GM12878 (cell line): ENCODE measurements at regions not wholly inside any gene's neighbourhood (a gene's known extent, or its start where the extent isn't known, plus 50 kb on each side); places are given as distances from the start of the nearest gene placed in this dataset.

Experiments used
- ATAC-seq: fragments of 200-7000 bp; cut with Tn5 transposase; 3 replicates; pipeline ENCODE4 v1.9.1; 2020; ENCODE audit warnings: mild to moderate bottlenecking, moderate library complexity
- BruUV-seq: library from RNA; stranded (reverse); fragments of 400-500 nt; replicated peaks from 2 replicates; lab custom pipeline; 2021; lab: Mats Ljungman, UMichigan
- CTCF ChIA-PET: fragments of 300-600 bp; sonication (Branson Sonifier 250); formaldehyde crosslinking; extraction: SDS; loops from one replicate; lab custom pipeline; 2021; ENCODE audit warnings: inconsistent platforms; lab: Yijun Ruan, JAX
- POLR2A ChIA-PET: fragments of 350-600 bp; formaldehyde crosslinking; extraction: SDS; loops from one replicate; lab custom pipeline; 2021; ENCODE audit warnings: inconsistent platforms; lab: Charles Lee
- RAD21 ChIA-PET: fragments of 300-600 bp; sonication (Branson Sonifier 250); formaldehyde crosslinking; loops from one replicate; lab custom pipeline; 2023; ENCODE audit warnings: antibody characterized with exemption; ENCODE audit not compliant: unreplicated experiment; lab: Charles Lee
- SMC1A ChIA-PET: fragments of 300-600 bp; sonication (Branson Sonifier 250); formaldehyde crosslinking; loops from one replicate; lab custom pipeline; 2023; ENCODE audit not compliant: unreplicated experiment, uncharacterized antibody; lab: Charles Lee
- DNase-seq: peaks from one replicate; pipeline ENCODE4 v3.0.0-alpha.2; 2011; ENCODE audit warnings: low read depth, low spot score
- FAIRE-seq: peaks from 3 replicates; lab custom pipeline; 2011; peaks lifted over from hg19 to GRCh38; lab: Jason Lieb, UNC
- H2AFZ ChIP-seq: 2 replicates; pipeline ENCODE4 v1.6.0; 2011; ENCODE audit warnings: low read depth, low read length, control low read depth; ENCODE audit not compliant: control insufficient read depth
- H3K27ac ChIP-seq: 2 replicates; pipeline ENCODE4 v1.5.1; 2011; ENCODE audit warnings: control low read depth; ENCODE audit not compliant: control insufficient read depth, insufficient read depth
- H3K27me3 ChIP-seq, 2 experiments: replicated peaks in 1 of 2; 2 replicates each; pipeline versions ENCODE4 v1.6.0 to v1.6.1; 2011; ENCODE audit warnings: low read length in 1 of 2; ENCODE audit not compliant: control insufficient read depth in 2 of 2, insufficient read depth in 2 of 2
- H3K36me3 ChIP-seq, 2 experiments: 2 replicates each; pipeline ENCODE4 v1.5.1; 2011; ENCODE audit warnings: low read length in 1 of 2; ENCODE audit not compliant: control insufficient read depth in 2 of 2, insufficient read depth in 2 of 2
- H3K4me1 ChIP-seq: 2 replicates; pipeline ENCODE4 v1.6.1; 2011; ENCODE audit warnings: mild to moderate bottlenecking, low read length, moderate library complexity, mixed read lengths; ENCODE audit not compliant: control insufficient read depth, insufficient read depth
- H3K4me2 ChIP-seq: 2 replicates; pipeline ENCODE4 v1.6.0; 2011; ENCODE audit warnings: control low read depth; ENCODE audit not compliant: control insufficient read depth, insufficient read depth
- H3K4me3 ChIP-seq: fragments of 200-600 bp; sonication (generic); 2 replicates; pipeline ENCODE4 v1.5.1; 2016
- H3K79me2 ChIP-seq: 2 replicates; pipeline ENCODE4 v1.6.0; 2011; ENCODE audit warnings: low read length; ENCODE audit not compliant: control insufficient read depth, insufficient read depth
- H3K9ac ChIP-seq: 2 replicates; pipeline ENCODE4 v1.8.0; 2011; ENCODE audit warnings: low read length, control low read depth, mixed read lengths; ENCODE audit not compliant: control insufficient read depth, insufficient read depth
- H3K9me3 ChIP-seq: replicated peaks from 3 replicates; pipeline ENCODE4 v1.5.1; 2011; ENCODE audit warnings: mild to moderate bottlenecking, low read length; ENCODE audit not compliant: control insufficient read depth, insufficient read depth
- H4K20me1 ChIP-seq: 2 replicates; pipeline ENCODE4 v1.6.0; 2011; ENCODE audit not compliant: control insufficient read depth, insufficient read depth
- IRF4 ChIP-seq: IDR thresholded peaks from 2 replicates; pipeline ENCODE4 v1.6.1; 2011; ENCODE audit warnings: low read depth, low read length
- MEF2B ChIP-seq: fragments of 450-650 bp; IDR thresholded peaks from 2 replicates; pipeline ENCODE4 v1.6.1; 2018; ENCODE audit warnings: mild to moderate bottlenecking, moderate library complexity; ENCODE audit not compliant: partially characterized antibody, poor library complexity, severe bottlenecking
- POLR2A ChIP-seq: IDR thresholded peaks from 2 replicates; pipeline ENCODE4 v1.6.1; 2011; ENCODE audit warnings: low read depth, mild to moderate bottlenecking, low read length
- RELA ChIP-seq: fragments of 450-650 bp; IDR thresholded peaks from 2 replicates; pipeline ENCODE4 v1.8.0; 2014; ENCODE audit warnings: borderline replicate concordance; ENCODE audit not compliant: partially characterized antibody
- SP1 ChIP-seq: IDR thresholded peaks from one replicate; pipeline ENCODE4 v1.6.1; 2011; ENCODE audit warnings: low read depth, low read length
- SPI1 ChIP-seq: IDR thresholded peaks from 2 replicates; pipeline ENCODE4 v1.6.1; 2011; ENCODE audit warnings: low read depth, mild to moderate bottlenecking, low read length, moderate library complexity, borderline replicate concordance; ENCODE audit not compliant: insufficient read depth
- SREBF2 ChIP-seq: IDR thresholded peaks from 2 replicates; pipeline ENCODE4 v1.6.1; 2012; ENCODE audit warnings: mild to moderate bottlenecking, low read length
- SRF ChIP-seq, 2 experiments: IDR thresholded peaks; 2 replicates each; pipeline ENCODE4 v1.6.1; 2011; ENCODE audit warnings: low read depth in 2 of 2, low read length in 2 of 2, mild to moderate bottlenecking in 1 of 2, moderate library complexity in 1 of 2
- TARDBP ChIP-seq: IDR thresholded peaks from 2 replicates; pipeline ENCODE4 v1.6.1; 2016; ENCODE audit warnings: borderline replicate concordance
- ZNF384 ChIP-seq: IDR thresholded peaks from 2 replicates; pipeline ENCODE4 v1.6.1; 2012; ENCODE audit warnings: low read depth, mild to moderate bottlenecking, low read length, improper control_type of control experiment, borderline replicate concordance
- WGBS: methylation state at CpG from one replicate; pipeline ENCODE4 v1.1.6; 2016; ENCODE audit warnings: low lambda C conversion rate; ENCODE audit not compliant: insufficient replicate concordance, insufficient coverage; ENCODE audit errors: missing lambda C conversion rate; 5-methylcytosine and 5-hydroxymethylcytosine counted together
- in situ Hi-C: fragments of 300-500 bp; cut with MboI; formaldehyde crosslinking; loops from 9 replicates; pipeline ENCODE4 v1.14.3; 2018; ENCODE audit warnings: mixed read lengths
- intact Hi-C: fragments of 100-400 bp; cut with micrococcal nuclease; formaldehyde crosslinking; loops from one replicate; pipeline ENCODE4 v1.14.2; 2022; ENCODE audit not compliant: unreplicated experiment
- TF ChIP-seq, protein P1 (sequence below): fragments of 450-650 bp; IDR thresholded peaks from 2 replicates; pipeline ENCODE4 v1.6.1; 2017; ENCODE audit warnings: mild to moderate bottlenecking, moderate library complexity
- TF ChIP-seq, protein P2 (sequence below): IDR thresholded peaks from 2 replicates; pipeline ENCODE4 v1.6.1; 2012; ENCODE audit warnings: improper control_type of control experiment, low read depth, low read length; ENCODE audit not compliant: insufficient replicate concordance
- TF ChIP-seq, protein P3 (sequence below): IDR thresholded peaks from 2 replicates; pipeline ENCODE4 v1.6.1; 2012; ENCODE audit warnings: low read depth, low read length, improper control_type of control experiment

DNA sequence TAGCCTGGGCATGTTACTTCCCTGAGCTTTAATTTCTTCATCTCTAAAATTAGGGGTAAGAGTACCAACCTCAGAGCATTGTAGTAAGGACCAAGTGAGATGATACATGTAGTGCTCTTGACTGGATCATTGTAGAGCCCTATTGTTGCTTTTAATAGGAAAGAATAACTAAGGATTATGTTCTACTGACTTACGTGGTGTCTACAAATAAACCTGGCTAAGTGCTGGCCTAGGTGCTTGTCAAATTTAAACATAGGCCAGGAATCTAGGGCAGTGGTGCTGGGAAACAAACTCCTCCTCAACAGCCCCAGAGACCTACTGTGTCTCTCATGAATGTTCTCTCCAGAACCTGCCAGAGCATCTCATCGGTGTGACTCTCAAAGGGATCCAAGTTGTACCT, 69.4 kb downstream of the ABCC12 start:
- SMC1A ChIA-PET = interaction anchor here (0.8 to 6.8 kb wide), 2 partner anchors 15 to 26 kb away, joined by 3 to 97 read pairs; no protein-coding TSS in a partner anchor
- no peak overlapping the region for H3K4me2 ChIP-seq
- in situ Hi-C loops = no loop called here
- TF ChIP-seq SRF (IDR thresholded peaks at IDR 0.05; ENCODE audit: low read depth in 2 of 2, low read length in 2 of 2) (no peak), SPI1 (no peak), MEF2B (no peak), IRF4 (no peak), SP1 (no peak), TARDBP (no peak), RELA (no peak), SREBF2 (no peak), POLR2A (no peak), ZNF384 (no peak)
- TF ChIP-seq, protein P1, sequence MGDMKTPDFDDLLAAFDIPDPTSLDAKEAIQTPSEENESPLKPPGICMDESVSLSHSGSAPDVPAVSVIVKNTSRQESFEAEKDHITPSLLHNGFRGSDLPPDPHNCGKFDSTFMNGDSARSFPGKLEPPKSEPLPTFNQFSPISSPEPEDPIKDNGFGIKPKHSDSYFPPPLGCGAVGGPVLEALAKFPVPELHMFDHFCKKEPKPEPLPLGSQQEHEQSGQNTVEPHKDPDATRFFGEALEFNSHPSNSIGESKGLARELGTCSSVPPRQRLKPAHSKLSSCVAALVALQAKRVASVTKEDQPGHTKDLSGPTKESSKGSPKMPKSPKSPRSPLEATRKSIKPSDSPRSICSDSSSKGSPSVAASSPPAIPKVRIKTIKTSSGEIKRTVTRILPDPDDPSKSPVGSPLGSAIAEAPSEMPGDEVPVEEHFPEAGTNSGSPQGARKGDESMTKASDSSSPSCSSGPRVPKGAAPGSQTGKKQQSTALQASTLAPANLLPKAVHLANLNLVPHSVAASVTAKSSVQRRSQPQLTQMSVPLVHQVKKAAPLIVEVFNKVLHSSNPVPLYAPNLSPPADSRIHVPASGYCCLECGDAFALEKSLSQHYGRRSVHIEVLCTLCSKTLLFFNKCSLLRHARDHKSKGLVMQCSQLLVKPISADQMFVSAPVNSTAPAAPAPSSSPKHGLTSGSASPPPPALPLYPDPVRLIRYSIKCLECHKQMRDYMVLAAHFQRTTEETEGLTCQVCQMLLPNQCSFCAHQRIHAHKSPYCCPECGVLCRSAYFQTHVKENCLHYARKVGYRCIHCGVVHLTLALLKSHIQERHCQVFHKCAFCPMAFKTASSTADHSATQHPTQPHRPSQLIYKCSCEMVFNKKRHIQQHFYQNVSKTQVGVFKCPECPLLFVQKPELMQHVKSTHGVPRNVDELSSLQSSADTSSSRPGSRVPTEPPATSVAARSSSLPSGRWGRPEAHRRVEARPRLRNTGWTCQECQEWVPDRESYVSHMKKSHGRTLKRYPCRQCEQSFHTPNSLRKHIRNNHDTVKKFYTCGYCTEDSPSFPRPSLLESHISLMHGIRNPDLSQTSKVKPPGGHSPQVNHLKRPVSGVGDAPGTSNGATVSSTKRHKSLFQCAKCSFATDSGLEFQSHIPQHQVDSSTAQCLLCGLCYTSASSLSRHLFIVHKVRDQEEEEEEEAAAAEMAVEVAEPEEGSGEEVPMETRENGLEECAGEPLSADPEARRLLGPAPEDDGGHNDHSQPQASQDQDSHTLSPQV = no peak
- TF ChIP-seq, protein P2, sequence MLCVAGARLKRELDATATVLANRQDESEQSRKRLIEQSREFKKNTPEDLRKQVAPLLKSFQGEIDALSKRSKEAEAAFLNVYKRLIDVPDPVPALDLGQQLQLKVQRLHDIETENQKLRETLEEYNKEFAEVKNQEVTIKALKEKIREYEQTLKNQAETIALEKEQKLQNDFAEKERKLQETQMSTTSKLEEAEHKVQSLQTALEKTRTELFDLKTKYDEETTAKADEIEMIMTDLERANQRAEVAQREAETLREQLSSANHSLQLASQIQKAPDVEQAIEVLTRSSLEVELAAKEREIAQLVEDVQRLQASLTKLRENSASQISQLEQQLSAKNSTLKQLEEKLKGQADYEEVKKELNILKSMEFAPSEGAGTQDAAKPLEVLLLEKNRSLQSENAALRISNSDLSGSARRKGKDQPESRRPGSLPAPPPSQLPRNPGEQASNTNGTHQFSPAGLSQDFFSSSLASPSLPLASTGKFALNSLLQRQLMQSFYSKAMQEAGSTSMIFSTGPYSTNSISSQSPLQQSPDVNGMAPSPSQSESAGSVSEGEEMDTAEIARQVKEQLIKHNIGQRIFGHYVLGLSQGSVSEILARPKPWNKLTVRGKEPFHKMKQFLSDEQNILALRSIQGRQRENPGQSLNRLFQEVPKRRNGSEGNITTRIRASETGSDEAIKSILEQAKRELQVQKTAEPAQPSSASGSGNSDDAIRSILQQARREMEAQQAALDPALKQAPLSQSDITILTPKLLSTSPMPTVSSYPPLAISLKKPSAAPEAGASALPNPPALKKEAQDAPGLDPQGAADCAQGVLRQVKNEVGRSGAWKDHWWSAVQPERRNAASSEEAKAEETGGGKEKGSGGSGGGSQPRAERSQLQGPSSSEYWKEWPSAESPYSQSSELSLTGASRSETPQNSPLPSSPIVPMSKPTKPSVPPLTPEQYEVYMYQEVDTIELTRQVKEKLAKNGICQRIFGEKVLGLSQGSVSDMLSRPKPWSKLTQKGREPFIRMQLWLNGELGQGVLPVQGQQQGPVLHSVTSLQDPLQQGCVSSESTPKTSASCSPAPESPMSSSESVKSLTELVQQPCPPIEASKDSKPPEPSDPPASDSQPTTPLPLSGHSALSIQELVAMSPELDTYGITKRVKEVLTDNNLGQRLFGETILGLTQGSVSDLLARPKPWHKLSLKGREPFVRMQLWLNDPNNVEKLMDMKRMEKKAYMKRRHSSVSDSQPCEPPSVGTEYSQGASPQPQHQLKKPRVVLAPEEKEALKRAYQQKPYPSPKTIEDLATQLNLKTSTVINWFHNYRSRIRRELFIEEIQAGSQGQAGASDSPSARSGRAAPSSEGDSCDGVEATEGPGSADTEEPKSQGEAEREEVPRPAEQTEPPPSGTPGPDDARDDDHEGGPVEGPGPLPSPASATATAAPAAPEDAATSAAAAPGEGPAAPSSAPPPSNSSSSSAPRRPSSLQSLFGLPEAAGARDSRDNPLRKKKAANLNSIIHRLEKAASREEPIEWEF = no peak
- TF ChIP-seq, protein P3, sequence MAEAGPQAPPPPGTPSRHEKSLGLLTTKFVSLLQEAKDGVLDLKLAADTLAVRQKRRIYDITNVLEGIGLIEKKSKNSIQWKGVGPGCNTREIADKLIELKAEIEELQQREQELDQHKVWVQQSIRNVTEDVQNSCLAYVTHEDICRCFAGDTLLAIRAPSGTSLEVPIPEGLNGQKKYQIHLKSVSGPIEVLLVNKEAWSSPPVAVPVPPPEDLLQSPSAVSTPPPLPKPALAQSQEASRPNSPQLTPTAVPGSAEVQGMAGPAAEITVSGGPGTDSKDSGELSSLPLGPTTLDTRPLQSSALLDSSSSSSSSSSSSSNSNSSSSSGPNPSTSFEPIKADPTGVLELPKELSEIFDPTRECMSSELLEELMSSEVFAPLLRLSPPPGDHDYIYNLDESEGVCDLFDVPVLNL = no peak

More for the DNA sequence above, 69.4 kb downstream of the ABCC12 start:
- no peak for DNase-seq
- RAD21 ChIA-PET = no interaction called here
- no peaks in the 10 kb centered on the region for H4K20me1 ChIP-seq
- H3K36me3 ChIP-seq = no peaks in the 10 kb centered on the region
- H3K4me1 ChIP-seq = peaks cover 3% of the 10 kb centered on the region; the same call in 1 of the 2 replicates
- BruUV-seq = no TSS peak
- no peak overlapping the region for H3K27ac ChIP-seq
- no peaks in the 10 kb centered on the region for H3K9me3 ChIP-seq
- H3K79me2 ChIP-seq = no peaks in the 10 kb centered on the region
- POLR2A ChIA-PET = interaction anchor here (0.6 to 1.4 kb wide), 2 partner anchors 12 to 915 kb away, joined by 4 to 6 read pairs; no protein-coding TSS in a partner anchor
- H3K4me3 ChIP-seq = no peak overlapping the region
- 43% methylated on average over 2 of the region's 2 CpGs for WGBS
- H3K9ac ChIP-seq = no peak overlapping the region
- no peak overlapping the region for H2AFZ ChIP-seq
- H3K27me3 ChIP-seq = no peaks in the 10 kb centered on the region
- intact Hi-C loops = no loop called here
- no peak for FAIRE-seq
- CTCF ChIA-PET = interaction anchor here (1.0 to 3.9 kb wide), 5 partner anchors 9 to 32 kb away, joined by 3 to 30 read pairs (median 3); no protein-coding TSS in a partner anchor
- ATAC-seq = no peak
